HG02885 (cell line): ENCODE measurements at regions not wholly inside any gene's neighbourhood (a gene's known extent, or its start where the extent isn't known, plus 50 kb on each side); places are given as distances from the start of the nearest gene placed in this dataset.

Experiments
- ATAC-seq: cut with Tn5 transposase; IDR thresholded peaks from one replicate; pipeline ENCODE4 v1.9.1; 2021; ENCODE audit warnings: mild to moderate bottlenecking; ENCODE audit not compliant: unreplicated experiment, poor library complexity

GRCh38 chr11:130703489-130704190 lies 212.6 kb downstream of the SNX19 start:
- no peak for ATAC-seq

GRCh38 chr11:130705670-130706421 lies 210.4 kb downstream of the SNX19 start:
- no peak for ATAC-seq

- ATAC-seq: no peak
These were observed 209.7 kb downstream of the SNX19 start for GRCh38 chr11:130706572-130706971.

GRCh38 chr11:130707217-130707616 lies 209.1 kb downstream of the SNX19 start:
- ATAC-seq: no peak

GRCh38 chr11:130709531-130709930 lies 206.7 kb downstream of the SNX19 start:
- no peak for ATAC-seq

GRCh38 chr11:130710021-130710420 lies 206.3 kb downstream of the SNX19 start:
- no peak for ATAC-seq

- no peak for ATAC-seq
These were observed 205.7 kb downstream of the SNX19 start for GRCh38 chr11:130710497-130711012.

DNA sequence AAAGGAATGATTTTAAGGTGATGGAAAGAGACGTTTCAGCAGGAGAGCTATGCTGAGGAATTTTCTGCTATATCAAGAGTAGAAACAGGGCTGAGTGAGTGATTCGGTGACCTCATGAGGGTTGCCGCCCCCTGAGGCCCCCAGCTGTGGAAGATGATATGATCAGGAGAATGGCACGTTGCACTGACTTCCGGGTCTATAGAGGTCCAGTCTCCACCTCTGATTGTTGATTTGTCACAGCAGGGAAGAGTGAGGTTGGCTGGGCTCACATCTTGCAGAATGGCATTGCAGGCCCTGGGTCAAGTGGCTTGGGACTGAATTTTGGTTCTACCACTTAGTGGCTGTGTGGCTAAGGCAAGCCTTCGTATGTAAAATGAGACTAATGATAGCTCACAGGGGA lies 205.1 kb downstream of the SNX19 start:
- ATAC-seq: no peak

DNA sequence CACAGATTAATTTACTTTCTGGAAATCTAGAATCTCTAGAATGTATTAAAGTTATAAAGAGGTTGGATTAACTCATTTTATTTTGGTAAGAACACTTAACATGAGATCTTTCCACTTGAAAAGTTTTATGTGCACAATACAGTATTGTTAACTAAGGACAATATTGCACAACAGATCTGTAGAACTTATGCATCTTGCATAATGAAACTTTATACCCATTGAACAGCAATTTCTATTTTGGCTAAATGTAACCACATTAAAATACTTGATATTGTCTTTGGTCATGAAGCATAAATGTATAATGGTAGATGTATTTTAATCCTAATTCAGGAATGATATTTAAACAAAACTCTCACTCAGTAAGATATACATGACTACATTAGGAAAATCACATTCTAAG lies 203.8 kb downstream of the SNX19 start:
- ATAC-seq: no peak

- ATAC-seq: no peak
These were observed 201.0 kb downstream of the SNX19 start for GRCh38 chr11:130715085-130715876.

DNA sequence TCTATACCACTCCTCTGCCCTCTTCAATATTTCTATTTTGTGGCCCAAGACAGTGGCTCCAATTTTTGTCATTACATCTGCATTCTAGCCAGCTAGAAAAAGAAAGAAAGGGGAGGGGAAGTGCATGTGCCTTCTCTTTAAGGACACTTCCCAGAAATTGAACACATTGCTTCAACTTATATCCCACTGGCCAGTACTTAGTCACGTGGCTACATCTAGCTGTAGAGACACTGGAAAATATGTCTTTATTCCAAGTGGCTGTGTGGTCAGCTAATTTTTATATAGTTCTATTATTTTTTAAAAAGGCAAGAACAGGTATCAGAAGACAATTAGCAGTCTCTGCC lies 200.4 kb downstream of the SNX19 start:
- no peak for ATAC-seq

DNA sequence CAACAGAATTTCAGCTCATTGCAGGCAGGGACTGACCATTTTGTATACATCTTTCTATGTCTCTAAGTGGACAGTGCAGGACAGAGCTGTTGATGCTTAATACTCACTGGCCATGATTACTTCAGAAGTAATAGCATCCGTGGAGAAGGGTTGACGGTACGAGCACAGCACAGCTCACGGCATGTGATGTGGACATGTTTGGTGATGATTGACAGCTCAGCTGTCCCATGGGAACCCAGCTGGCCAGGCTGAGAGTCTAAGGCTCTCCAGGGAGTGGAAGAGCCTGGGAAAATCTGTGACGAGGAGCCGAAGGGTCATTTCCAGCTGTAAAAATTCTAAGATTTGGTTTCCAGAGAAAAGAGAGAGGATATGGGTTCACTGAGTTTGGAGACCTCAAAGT lies 198.2 kb downstream of the SNX19 start:
- no peak for ATAC-seq

DNA sequence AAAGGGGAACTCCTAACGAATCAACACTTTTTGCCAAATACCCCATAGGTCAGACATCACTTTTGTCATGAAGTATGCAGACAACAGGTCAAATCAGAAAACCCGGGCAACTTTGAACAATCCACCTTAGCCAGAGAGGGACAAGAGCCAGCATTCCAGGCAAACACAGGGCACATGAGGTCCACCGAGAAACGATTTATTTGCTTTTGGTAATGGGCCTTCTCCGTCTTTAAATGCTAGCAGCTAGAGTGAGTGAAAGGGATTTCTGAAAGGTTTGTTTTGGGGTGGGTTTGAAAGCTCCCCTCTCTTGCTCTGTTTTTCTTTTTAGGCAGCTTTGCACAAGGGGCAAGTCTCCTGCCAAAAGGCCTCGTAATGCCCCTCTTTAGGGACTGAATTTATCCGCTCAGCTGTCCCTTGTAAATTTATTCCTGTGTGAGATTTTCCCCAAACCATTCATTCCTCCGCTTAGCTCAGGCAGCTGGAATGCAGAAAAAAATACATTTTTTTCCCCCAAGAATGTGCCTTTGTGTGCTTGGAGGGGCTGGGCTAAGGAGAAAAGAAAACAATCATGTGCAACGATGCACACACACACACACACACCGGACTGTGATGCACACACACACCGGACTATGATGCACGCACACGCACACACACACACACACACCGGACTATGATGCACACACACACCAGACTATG lies 196.9 kb downstream of the SNX19 start:
- no peak for ATAC-seq

- no peak for ATAC-seq
These were observed 195.9 kb downstream of the SNX19 start for GRCh38 chr11:130720232-130721022.

DNA sequence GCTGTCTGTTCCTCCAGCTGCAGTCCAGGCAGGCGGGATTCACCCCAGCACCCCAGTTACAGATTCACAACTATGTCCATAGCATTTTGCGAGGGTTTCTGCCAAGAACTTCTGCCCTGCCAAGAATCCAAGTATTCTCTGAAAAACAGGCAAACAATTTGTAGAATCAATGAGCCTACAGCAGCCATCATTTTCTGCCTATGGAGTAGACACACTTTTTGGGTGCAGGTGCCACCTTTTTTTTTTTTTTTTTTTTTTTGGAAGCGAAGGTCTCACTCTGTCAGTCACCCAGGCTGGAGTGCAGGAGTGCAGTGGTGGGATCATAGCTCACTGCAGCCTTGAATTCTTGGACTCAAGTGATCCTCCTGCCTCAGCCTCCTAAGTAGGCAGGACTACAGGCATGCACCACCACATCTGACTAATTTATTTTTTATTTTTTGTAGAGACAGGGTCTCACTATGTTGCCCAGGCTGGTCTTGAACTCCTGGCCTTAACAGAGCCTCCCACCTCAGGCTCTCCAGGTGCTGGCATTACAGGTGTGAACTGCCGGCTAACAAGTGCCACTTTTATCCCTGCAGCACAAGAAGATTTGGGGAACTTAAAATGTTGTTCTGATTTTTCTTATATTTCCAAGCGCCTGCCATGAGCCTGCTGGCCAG lies 195.1 kb downstream of the SNX19 start:
- ATAC-seq: no peak

DNA sequence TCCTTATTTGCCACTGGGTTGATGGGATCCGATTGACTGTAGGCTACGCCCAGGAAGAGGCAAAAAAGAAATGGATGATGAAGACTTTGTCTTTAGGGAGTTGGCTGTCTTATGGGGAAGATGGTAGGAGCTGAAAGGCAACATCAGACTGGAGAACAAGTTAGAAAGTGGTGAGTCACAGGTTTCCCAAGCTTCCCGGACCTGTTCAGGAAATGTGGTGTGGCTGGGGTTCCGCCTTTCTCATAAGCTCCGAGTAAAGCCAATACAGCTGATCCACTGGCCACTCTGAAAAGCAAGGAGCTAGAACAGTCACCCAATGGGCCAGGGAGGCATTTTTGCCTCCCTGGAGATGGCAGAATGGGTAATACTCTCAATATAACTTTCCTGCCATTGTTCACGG lies 194.5 kb downstream of the SNX19 start:
- no peak for ATAC-seq

- no peak for ATAC-seq
These were observed 193.9 kb downstream of the SNX19 start for GRCh38 chr11:130722401-130722800.

- ATAC-seq: no peak
These were observed 190.7 kb downstream of the SNX19 start for GRCh38 chr11:130725421-130726233.
